Retina (tissue), 1 donor: ENCODE measurements at regions not wholly inside any gene's neighbourhood (a gene's known extent, or its start where the extent isn't known, plus 50 kb on each side); places are given as distances from the start of the nearest gene placed in this dataset.

Source experiments
- DNase-seq: peaks from one replicate; pipeline ENCODE4 v3.0.0-alpha.2; 2016

DNA sequence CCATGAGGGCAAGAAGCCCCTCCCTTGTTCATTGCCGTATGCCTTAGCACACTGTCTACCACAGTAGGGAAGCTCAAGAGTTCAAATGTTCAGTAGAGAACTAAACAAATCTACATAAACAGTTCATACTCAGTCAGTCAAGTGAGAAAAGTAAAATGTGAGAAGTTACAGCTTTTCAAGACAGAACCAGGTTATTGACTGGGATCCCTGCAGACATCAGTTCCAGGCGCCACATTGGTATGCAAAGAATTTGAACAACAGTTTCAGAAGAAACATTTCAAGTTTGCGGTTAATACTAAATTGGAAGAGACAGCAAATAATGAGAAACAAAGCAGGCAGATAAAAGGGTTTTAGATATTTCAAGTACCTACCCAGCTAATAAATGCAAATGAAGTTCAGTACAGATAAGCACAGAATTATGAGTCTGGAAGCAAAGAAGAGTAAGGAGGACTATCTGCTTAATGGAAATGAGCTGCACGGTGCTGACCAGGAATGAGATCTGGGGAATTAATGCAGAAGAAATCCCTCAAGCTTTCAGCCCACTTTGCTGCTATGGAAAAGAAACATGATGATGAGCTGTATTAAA lies 246.2 kb downstream of the HACE1 start:
- no peak for DNase-seq

DNA sequence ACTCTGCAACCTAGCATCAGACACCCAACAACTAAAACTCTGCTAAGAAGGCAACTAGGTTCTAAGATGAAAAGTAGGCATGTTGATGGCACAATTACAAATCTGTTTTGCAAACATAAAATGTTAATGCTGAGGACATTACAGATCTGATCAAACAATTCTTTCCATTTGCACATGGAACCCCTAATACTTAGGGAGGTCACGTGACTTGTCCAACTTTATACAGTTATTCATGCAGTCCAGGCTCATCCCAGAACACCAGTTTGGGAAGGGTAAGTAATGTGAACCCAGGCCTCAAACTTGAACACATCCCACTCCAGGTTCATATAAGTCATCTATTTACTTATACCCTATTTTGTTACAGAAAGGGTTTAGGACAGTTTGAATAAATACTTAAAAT lies 247.2 kb downstream of the HACE1 start:
- DNase-seq: no peak

GRCh38 chr6:104608101-104608500 lies 251.6 kb downstream of the HACE1 start:
- no peak for DNase-seq

DNA sequence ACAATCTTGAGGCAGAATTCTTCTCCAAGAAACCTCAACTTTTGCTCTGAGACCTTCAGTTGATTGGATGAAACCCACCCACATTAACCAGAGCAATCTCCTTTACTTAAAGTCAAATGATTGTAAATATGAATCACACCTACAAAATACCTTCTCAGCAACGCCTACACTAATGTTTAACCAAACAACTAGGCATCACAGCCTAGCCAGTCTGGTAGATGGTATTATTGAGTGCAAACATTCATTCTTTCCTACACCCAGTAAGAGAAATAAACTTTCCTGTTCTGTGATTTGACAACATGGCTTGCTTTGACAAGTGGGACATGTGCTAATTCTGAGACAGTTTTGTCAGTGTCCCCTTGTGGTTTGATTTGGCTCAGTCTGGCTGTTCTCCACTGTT lies 252.2 kb downstream of the HACE1 start:
- no peak for DNase-seq

DNA sequence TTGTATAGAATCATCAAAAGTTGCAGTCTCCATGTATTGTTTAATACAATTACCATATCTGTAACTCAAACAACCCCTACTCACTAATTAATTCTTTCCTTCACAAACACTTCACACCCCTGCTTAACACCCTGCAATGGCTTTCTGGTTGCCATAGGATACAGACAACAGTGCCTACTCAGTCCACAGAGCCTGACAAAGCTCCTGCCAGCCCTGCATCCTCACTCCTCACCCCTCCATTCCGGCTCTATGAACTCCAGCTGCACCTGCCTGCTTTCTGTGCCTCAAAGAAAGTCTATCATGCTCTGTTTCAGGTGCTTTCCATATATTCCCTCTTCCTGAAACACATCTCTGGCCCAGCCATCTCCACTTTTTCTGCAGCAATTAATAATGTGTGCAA lies 253.4 kb downstream of the HACE1 start:
- DNase-seq: no peak

DNA sequence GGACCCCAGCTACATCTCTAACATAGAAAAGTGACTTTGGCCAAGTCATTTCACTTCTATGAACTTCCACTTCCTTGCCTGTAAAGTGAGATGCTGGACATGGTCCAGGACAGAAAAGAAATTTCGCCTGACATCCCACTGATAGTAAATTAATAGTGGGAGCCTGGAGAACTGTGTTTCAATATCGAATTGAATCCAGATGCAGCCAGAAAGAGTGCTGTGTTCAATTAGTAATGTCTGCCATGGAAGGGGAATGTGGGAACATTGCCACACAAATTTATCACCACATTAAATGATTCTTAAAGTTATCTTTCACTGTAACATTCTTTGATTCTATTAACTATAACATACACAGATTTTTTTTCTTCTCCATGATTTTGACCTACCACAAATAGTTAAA lies 255.0 kb downstream of the HACE1 start:
- no peak for DNase-seq

GRCh38 chr6:104603108-104603745 lies 256.5 kb downstream of the HACE1 start:
- no peak for DNase-seq

DNA sequence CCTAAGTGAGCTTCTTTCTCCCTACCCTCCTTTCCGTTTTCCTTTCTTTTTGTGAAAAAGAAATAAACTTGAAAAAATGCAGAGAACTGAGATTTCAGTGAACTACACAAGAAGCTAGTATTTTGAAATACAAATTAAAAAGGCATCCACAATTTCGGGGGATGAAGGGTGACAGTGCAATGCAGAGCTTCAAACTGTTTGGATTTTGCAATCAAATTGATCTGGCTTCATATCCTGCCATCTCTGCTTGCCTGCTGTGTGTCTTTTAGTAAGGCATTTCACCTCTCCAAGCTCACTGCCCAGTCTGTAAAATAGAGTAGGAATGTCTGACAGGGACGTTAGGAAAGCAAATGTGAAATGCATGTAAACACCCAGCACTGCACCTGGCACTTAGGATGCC lies 258.0 kb downstream of the HACE1 start:
- DNase-seq: no peak

DNA sequence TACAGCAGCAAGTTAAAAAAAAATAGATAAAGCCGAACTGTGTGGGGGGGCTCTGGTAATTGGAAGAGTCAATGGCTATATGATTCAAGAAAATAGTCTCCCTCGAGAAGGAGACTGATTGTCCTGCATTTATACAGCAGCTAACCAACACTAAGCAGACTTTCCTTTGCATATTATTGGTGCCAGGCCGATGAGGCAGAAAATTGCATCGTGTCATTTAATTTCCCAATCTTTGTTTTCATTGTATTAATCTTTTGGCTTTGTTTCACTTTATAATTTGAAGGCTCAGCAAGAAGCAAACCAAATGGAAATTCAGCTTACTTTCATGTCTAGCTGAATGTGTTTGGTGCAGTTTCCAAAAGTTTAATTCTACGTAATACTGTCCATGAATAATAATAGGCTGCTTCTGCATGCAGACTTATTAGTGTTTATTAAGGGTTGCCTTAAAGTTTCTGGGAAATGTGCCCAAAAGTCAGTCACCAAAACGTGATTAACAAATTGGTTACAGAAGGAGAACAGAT lies 258.5 kb downstream of the HACE1 start:
- no peak for DNase-seq

DNA sequence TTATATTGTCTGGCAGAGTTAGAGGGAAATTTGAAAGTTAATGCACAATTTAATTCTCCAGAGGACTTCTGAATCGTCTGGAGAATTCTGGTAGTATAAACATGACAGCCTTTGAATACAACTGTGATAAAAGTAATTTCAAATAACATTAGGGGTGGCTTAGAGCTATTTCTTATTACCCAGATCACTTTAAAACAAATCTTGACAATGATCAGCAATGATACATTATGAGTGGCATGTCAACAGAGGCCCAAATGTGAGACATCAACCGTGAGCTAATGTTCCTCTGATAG lies 259.1 kb downstream of the HACE1 start:
- DNase-seq: no peak

GRCh38 chr6:104599821-104600638 lies 259.7 kb downstream of the HACE1 start:
- no peak for DNase-seq

DNA sequence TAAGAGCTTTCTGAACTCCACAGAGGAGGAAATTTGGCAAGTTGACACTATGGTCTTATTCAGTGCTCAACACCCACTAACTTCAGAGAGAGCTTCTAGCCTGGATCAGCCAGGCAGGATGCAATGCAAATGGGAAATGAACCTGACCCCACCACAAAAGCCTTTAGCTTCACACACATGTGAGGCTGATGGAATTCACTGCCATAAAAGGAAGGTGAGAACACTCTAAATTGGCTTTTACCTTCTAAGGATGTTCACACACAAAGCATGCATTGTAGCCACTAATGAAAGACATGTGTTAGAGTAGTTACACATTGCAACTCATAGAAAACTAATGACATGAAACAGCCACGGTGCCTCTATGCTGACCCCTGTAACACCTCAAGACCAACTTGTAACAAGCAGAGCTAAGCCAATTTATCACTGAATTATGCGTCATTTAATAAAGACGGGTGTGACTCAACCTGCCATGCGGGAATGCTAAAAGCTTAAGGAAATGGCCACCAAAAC lies 262.1 kb downstream of the HACE1 start:
- no peak for DNase-seq

- DNase-seq: no peak
Measured at GRCh38 chr6:104596091-104596490, 263.6 kb downstream of the HACE1 start.

- DNase-seq: no peak
Measured at GRCh38 chr6:104595311-104595820, 264.4 kb downstream of the HACE1 start.

DNA sequence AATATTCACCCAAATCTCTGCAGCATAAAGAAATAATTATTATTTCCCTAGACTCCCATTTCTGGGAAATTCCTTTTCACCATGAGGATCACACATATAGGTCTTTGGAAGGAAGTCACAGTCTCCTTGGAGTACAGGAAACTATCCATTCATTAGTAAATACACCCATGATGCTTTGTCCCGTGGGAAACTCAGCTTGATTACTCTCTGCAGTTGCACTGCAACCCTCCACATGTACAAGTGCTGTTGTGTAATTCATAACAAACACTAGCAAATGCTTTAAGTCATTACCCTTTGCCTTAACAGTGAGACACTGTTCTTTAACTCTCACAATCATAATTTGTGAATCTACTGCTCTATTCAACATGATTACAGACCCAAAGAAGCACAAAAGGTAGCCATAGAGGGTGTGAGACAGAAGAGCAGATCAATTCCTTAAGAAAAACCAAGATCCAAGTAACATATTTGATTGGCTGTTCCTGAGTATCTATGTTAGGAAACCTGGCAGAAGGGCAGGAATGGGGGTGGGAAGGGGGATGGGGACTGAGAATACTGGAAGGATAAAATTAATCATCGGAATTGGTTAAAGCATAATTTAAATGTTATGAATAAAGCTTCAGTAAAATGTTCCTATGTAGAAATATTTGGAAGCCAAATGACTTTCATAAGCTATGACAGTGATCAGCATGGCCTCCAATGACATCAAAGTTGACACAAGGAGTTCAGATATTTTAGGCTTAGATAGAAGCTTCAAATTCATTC lies 268.0 kb downstream of the HACE1 start:
- no peak for DNase-seq

- no peak for DNase-seq
Measured at GRCh38 chr6:104589940-104590339, 269.8 kb downstream of the HACE1 start.

GRCh38 chr6:104585646-104586045 lies 274.1 kb downstream of the HACE1 start:
- DNase-seq: no peak

DNA sequence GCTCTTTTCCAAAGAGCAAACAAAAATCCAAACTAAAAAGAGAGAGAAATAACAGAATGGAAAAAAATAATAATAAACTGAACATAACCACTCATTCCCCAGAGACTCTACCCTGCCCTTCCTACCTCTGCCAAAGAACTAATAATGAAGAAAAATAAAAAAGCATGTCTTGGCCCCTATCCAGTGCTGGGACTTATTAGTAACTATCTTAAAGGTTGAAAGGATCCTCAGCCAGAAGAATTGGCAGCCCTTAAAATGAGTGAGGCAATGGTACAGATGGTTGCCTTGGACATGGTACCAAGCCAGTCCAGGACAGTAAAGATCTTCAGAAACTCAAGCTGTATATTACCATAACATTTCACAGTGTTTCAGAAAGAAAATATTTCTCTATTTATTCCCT lies 279.3 kb downstream of the HACE1 start:
- no peak for DNase-seq

- DNase-seq: no peak
Measured at GRCh38 chr6:104579310-104579863, 280.3 kb downstream of the HACE1 start.

GRCh38 chr6:104575536-104575935 lies 284.2 kb downstream of the HACE1 start:
- DNase-seq: no peak

DNA sequence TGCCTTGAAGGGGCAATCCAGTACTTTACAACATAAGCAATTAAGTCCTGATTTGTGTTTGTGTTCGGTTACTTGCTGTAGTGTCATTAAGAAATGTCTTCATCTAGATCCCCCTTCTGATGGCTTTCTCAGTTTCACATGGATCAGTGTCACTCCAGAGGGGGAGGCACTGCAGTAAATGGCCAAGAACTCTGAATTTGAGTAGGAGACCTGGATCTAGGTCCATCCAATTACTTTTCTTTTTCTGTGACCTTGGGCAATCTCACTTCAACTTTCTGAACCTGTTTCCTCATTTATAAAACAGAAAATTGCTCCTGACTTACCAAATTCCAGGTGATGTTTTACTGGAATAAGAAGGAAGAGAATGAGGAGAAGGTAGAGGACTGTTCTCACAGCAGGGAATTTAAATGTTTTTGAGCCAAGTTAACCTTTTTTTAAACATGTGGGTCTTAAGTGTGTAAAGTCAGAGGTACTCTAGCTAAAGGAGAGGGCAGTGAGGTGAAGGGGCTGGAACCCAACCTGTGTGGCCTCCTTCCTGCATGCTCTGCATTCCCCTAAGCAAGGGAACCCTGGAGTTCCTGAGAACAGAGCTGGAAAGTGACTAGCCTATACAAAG lies 285.5 kb downstream of the HACE1 start:
- no peak for DNase-seq

- DNase-seq: no peak
Measured at GRCh38 chr6:104573350-104573749, 286.4 kb downstream of the HACE1 start.
